ENCODE measurements at regions not wholly inside any gene's neighbourhood (a gene's known extent, or its start where the extent isn't known, plus 50 kb on each side); places are given as distances from the start of the nearest gene placed in this dataset.

GRCh38 chr17:73956595-73957465 lies 246.6 kb upstream of the RPL38 start:
- 51% methylated on average over 7 of the region's 15 CpGs for WGBS (ENCODE audit: insufficient coverage)

GRCh38 chr17:73957564-73957963 lies 245.9 kb upstream of the RPL38 start:
- H3K4me1 ChIP-seq (ENCODE audit: control insufficient read depth, insufficient read depth, low read length): peaks cover 4% of the 10 kb centered on the region
- no peak overlapping the region for H3K4me3 ChIP-seq (ENCODE audit: low read length)
- no peaks in the 10 kb centered on the region for H3K36me3 ChIP-seq (ENCODE audit: control insufficient read depth, insufficient read depth, low read length)
- H3K27me3 ChIP-seq (ENCODE audit: control insufficient read depth, insufficient read depth, low read length): peaks cover 20% of the 10 kb centered on the region
- WGBS (ENCODE audit: insufficient coverage): no CpG with 5 or more reads among the region's 6 CpGs
- no peak overlapping the region for H3K27ac ChIP-seq (ENCODE audit: low read length)
- no peak for DNase-seq
- H3K9me3 ChIP-seq (replicated peaks; ENCODE audit: control insufficient read depth, low read depth, low read length): no peaks in the 10 kb centered on the region

More at GRCh38 chr17:73956595-73957465, 246.6 kb upstream of the RPL38 start:
- Histone ChIP-seq H3K36me3 (ENCODE audit: control insufficient read depth, insufficient read depth, low read length) (no peaks in the 10 kb centered on the region), H3K4me3 (ENCODE audit: low read length) (no peak overlapping the region), H3K27me3 (ENCODE audit: control insufficient read depth, insufficient read depth, low read length) (peaks cover 28% of the 10 kb centered on the region), H3K4me1 (ENCODE audit: control insufficient read depth, insufficient read depth, low read length) (peaks cover 10% of the 10 kb centered on the region), H3K27ac (ENCODE audit: low read length) (no peak overlapping the region), H3K9me3 (replicated peaks; ENCODE audit: control insufficient read depth, low read depth, low read length) (no peaks in the 10 kb centered on the region)
- DNase-seq: no peak

- Histone ChIP-seq H3K9me3 (replicated peaks; ENCODE audit: control insufficient read depth, low read depth, low read length) (no peaks in the 10 kb centered on the region), H3K4me1 (ENCODE audit: control insufficient read depth, insufficient read depth, low read length) (peaks cover 2% of the 10 kb centered on the region), H3K36me3 (ENCODE audit: control insufficient read depth, insufficient read depth, low read length) (no peaks in the 10 kb centered on the region), H3K27ac (ENCODE audit: low read length) (no peak overlapping the region), H3K27me3 (ENCODE audit: control insufficient read depth, insufficient read depth, low read length) (peaks cover 11% of the 10 kb centered on the region), H3K4me3 (ENCODE audit: low read length) (no peak overlapping the region)
- 33% methylated on average over 1 of the region's 4 CpGs for WGBS (ENCODE audit: insufficient coverage)
- DNase-seq: no peak
These were observed 245.0 kb upstream of the RPL38 start for GRCh38 chr17:73958453-73958852.

GRCh38 chr17:73960469-73960868 lies 243.0 kb upstream of the RPL38 start:
- no peaks in the 10 kb centered on the region for H3K9me3 ChIP-seq (replicated peaks; ENCODE audit: control insufficient read depth, low read depth, low read length)
- H3K36me3 ChIP-seq (ENCODE audit: control insufficient read depth, insufficient read depth, low read length): no peaks in the 10 kb centered on the region
- no peak for DNase-seq
- no peak overlapping the region for H3K27ac ChIP-seq (ENCODE audit: low read length)
- peaks cover 4% of the 10 kb centered on the region for H3K27me3 ChIP-seq (ENCODE audit: control insufficient read depth, insufficient read depth, low read length)
- H3K4me1 ChIP-seq (ENCODE audit: control insufficient read depth, insufficient read depth, low read length): peaks cover 2% of the 10 kb centered on the region
- H3K4me3 ChIP-seq (ENCODE audit: low read length): no peak overlapping the region

GRCh38 chr17:73962308-73962707 lies 241.2 kb upstream of the RPL38 start:
- Histone ChIP-seq H3K36me3 (ENCODE audit: control insufficient read depth, insufficient read depth, low read length) (no peaks in the 10 kb centered on the region), H3K9me3 (replicated peaks; ENCODE audit: control insufficient read depth, low read depth, low read length) (no peaks in the 10 kb centered on the region), H3K27me3 (ENCODE audit: control insufficient read depth, insufficient read depth, low read length) (peaks cover 6% of the 10 kb centered on the region), H3K27ac (ENCODE audit: low read length) (no peak overlapping the region), H3K4me3 (ENCODE audit: low read length) (no peak overlapping the region), H3K4me1 (ENCODE audit: control insufficient read depth, insufficient read depth, low read length) (no peaks in the 10 kb centered on the region)
- DNase-seq: no peak
- WGBS (ENCODE audit: insufficient coverage): no CpG with 5 or more reads among the region's 2 CpGs

- peaks cover 7% of the 10 kb centered on the region for H3K4me1 ChIP-seq (ENCODE audit: control insufficient read depth, insufficient read depth, low read length)
- no peaks in the 10 kb centered on the region for H3K9me3 ChIP-seq (replicated peaks; ENCODE audit: control insufficient read depth, low read depth, low read length)
- no peak overlapping the region for H3K27ac ChIP-seq (ENCODE audit: low read length)
- WGBS (ENCODE audit: insufficient coverage): 75% methylated on average over 3 of the region's 3 CpGs
- H3K27me3 ChIP-seq (ENCODE audit: control insufficient read depth, insufficient read depth, low read length): peaks cover 15% of the 10 kb centered on the region
- no peak for DNase-seq
- no peaks in the 10 kb centered on the region for H3K36me3 ChIP-seq (ENCODE audit: control insufficient read depth, insufficient read depth, low read length)
- H3K4me3 ChIP-seq (ENCODE audit: low read length): no peak overlapping the region
These were observed 234.8 kb upstream of the RPL38 start for GRCh38 chr17:73968680-73969079.

- no peak overlapping the region for H3K27ac ChIP-seq (ENCODE audit: low read length)
- no peaks in the 10 kb centered on the region for H3K36me3 ChIP-seq (ENCODE audit: control insufficient read depth, insufficient read depth, low read length)
- peaks cover 15% of the 10 kb centered on the region for H3K27me3 ChIP-seq (ENCODE audit: control insufficient read depth, insufficient read depth, low read length)
- peaks cover 14% of the 10 kb centered on the region for H3K4me1 ChIP-seq (ENCODE audit: control insufficient read depth, insufficient read depth, low read length)
- H3K4me3 ChIP-seq (ENCODE audit: low read length): no peak overlapping the region
- WGBS (ENCODE audit: insufficient coverage): 45% methylated on average over 2 of the region's 7 CpGs
- no peaks in the 10 kb centered on the region for H3K9me3 ChIP-seq (replicated peaks; ENCODE audit: control insufficient read depth, low read depth, low read length)
- peak; percentile 42 for DNase-seq
These were observed 233.5 kb upstream of the RPL38 start for GRCh38 chr17:73969956-73970355.

GRCh38 chr17:73971127-73971526 lies 232.4 kb upstream of the RPL38 start:
- H3K9me3 ChIP-seq (replicated peaks; ENCODE audit: control insufficient read depth, low read depth, low read length): no peaks in the 10 kb centered on the region
- H3K36me3 ChIP-seq (ENCODE audit: control insufficient read depth, insufficient read depth, low read length): no peaks in the 10 kb centered on the region
- WGBS (ENCODE audit: insufficient coverage): 67% methylated on average over 4 of the region's 4 CpGs
- DNase-seq: no peak
- peaks cover 14% of the 10 kb centered on the region for H3K4me1 ChIP-seq (ENCODE audit: control insufficient read depth, insufficient read depth, low read length)
- no peak overlapping the region for H3K27ac ChIP-seq (ENCODE audit: low read length)
- H3K4me3 ChIP-seq (ENCODE audit: low read length): no peak overlapping the region
- peaks cover 15% of the 10 kb centered on the region for H3K27me3 ChIP-seq (ENCODE audit: control insufficient read depth, insufficient read depth, low read length)

GRCh38 chr17:73972056-73972455 lies 231.4 kb upstream of the RPL38 start:
- Histone ChIP-seq H3K27ac (ENCODE audit: low read length) (no peak overlapping the region), H3K36me3 (ENCODE audit: control insufficient read depth, insufficient read depth, low read length) (no peaks in the 10 kb centered on the region), H3K4me3 (ENCODE audit: low read length) (no peak overlapping the region), H3K27me3 (ENCODE audit: control insufficient read depth, insufficient read depth, low read length) (peaks cover 15% of the 10 kb centered on the region), H3K9me3 (replicated peaks; ENCODE audit: control insufficient read depth, low read depth, low read length) (no peaks in the 10 kb centered on the region), H3K4me1 (ENCODE audit: control insufficient read depth, insufficient read depth, low read length) (peaks cover 16% of the 10 kb centered on the region)
- 88% methylated on average over 9 of the region's 10 CpGs for WGBS (ENCODE audit: insufficient coverage)
- DNase-seq: no peak

- WGBS (ENCODE audit: insufficient coverage): 73% methylated on average over 4 of the region's 6 CpGs
- Histone ChIP-seq H3K36me3 (ENCODE audit: control insufficient read depth, insufficient read depth, low read length) (no peaks in the 10 kb centered on the region), H3K4me1 (ENCODE audit: control insufficient read depth, insufficient read depth, low read length) (peaks cover 19% of the 10 kb centered on the region), H3K9me3 (replicated peaks; ENCODE audit: control insufficient read depth, low read depth, low read length) (no peaks in the 10 kb centered on the region), H3K4me3 (ENCODE audit: low read length) (no peak overlapping the region), H3K27me3 (ENCODE audit: control insufficient read depth, insufficient read depth, low read length) (peaks cover 14% of the 10 kb centered on the region), H3K27ac (ENCODE audit: low read length) (no peak overlapping the region)
- DNase-seq: no peak
These were observed 230.6 kb upstream of the RPL38 start for GRCh38 chr17:73972901-73973300.

Data from muscle of leg (tissue), 3 donors.